ENCODE measurements at regions not wholly inside any gene's neighbourhood (a gene's known extent, or its start where the extent isn't known, plus 50 kb on each side); places are given as distances from the start of the nearest gene placed in this dataset.

GRCh38 chr14:101131451-101131916, 228.0 kb upstream of the RTL1 start:
- no peak overlapping the region for H3K27ac ChIP-seq (ENCODE audit: low read depth, low read length)
- 38 to 63% (median 60%) methylated on average over 7 of the region's 7 CpGs for WGBS, 3 donors

DNA sequence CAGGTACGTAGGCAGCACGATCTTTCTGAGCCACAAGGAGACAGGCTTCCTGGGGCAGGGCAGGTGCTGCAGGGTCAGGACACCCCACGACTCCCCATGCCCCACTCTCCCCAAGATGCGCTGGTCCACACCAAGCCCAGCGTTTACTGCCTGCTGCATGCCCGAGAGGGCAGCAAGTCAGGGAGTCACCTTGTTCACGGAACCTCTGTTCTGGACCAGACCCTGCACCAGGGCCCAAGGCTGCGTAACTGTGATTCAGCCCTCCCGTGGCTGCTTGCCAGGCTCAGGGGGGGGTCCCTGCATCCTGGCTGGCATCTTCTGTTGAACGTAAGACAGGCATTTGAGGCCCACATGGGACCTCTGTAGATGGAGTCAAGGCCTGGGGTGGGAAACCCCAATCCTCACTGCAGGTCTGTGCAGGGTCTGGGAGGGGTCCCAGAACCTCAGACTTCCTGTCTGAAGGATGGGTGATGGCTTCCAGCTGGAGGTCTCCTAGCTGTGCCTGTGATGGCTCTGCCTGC, 228.6 kb upstream of the RTL1 start:
- H3K27ac ChIP-seq (ENCODE audit: low read depth, low read length): no peak overlapping the region
- 67 to 81% (median 76%) methylated on average over 10 of the region's 10 CpGs for WGBS, 3 donors

DNA sequence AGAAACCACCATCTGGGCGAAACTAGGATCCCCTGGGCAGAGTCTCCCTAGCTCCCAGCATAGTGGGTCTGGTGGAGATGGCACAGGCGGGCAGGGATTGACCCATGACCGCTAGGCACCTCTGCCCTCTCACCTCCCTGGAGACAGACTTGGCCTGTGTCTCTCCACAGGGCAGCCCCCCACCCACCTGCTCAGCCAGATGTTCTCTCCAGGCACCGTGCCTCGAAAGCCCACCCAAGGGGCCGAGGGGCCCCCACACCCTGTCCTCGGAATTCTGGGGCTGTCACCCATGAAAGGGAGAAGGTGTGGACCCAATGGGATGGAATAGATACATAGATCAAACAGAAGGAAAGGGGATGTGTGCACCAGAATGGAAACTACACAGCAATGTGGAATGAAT, 229.1 kb upstream of the RTL1 start:
- WGBS, 3 donors: 59 to 79% (median 78%) methylated on average over 7 of the region's 7 CpGs
- H3K27ac ChIP-seq (ENCODE audit: low read depth, low read length): no peak overlapping the region

GRCh38 chr14:101133068-101133467, 229.5 kb upstream of the RTL1 start:
- WGBS, 3 donors: 82 to 89% (median 84%) methylated on average over 8 of the region's 8 CpGs
- H3K27ac ChIP-seq (ENCODE audit: low read depth, low read length): no peak overlapping the region

GRCh38 chr14:101134161-101134631, 230.7 kb upstream of the RTL1 start:
- no peak overlapping the region for H3K27ac ChIP-seq (ENCODE audit: low read depth, low read length)
- 71 to 83% (median 74%) methylated on average over 12 of the region's 12 CpGs for WGBS, 3 donors

- H3K27ac ChIP-seq (ENCODE audit: low read depth, low read length): no peak overlapping the region
- WGBS, 3 donors: 43 to 59% (median 56%) methylated on average over 13 of the region's 13 CpGs
Observed at GRCh38 chr14:101134851-101135433, 231.4 kb upstream of the RTL1 start.

GRCh38 chr14:101135796-101136742, 232.5 kb upstream of the RTL1 start:
- 78 to 83% (median 80%) methylated on average over 10 of the region's 10 CpGs for WGBS, 3 donors
- H3K27ac ChIP-seq (ENCODE audit: low read depth, low read length): no peak overlapping the region

DNA sequence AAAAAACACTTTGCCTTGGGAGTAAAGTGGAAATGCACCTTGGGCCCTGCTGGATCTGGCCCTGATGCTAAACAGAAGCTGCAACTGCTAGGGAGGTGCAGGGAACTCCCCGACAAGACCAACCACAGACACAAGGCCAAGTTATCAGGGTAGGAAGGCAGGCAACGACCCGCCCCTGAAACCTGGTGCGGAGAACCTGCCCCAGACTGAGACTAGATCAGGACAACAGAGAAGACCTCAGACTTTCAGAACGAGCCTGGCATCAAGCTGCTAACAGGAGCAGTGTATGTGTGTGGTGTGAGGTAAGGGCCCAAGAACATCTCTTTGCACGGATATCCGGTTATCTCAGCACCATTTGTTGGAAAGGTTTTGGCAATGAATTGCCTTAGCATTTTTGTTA, 233.7 kb upstream of the RTL1 start:
- no peak overlapping the region for H3K27ac ChIP-seq (ENCODE audit: low read depth, low read length)
- WGBS, 3 donors: 88 to 92% (median 91%) methylated on average over 7 of the region's 7 CpGs

DNA sequence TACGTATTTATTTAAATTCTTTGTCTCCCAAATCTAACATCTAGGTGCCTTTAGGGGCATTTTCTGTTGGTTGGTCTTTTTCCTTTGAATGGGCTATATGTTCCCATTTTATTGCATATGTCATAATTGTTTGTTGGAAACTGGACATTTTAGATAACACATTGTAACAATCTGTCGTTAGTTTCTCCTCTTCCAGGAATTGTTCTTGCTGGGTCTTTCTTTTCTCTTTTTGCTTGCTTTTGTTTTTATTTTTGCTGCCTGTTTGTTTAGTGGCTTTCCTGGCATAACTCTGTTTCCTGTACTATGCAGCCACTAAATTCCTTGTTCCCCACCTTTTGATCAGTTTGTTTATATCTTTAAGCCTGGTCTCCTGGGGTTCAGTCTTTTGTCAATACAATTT, 244.3 kb upstream of the RTL1 start:
- no peak overlapping the region for H3K27ac ChIP-seq (ENCODE audit: low read depth, low read length)
- 70 to 81% (median 73%) methylated on average over 2 of the region's 2 CpGs for WGBS, 3 donors

GRCh38 chr14:101150039-101150610, 246.6 kb upstream of the RTL1 start:
- H3K27ac ChIP-seq (ENCODE audit: low read depth, low read length): no peak overlapping the region
- WGBS, 3 donors: 67 to 83% (median 71%) methylated on average over 4 to 6 of the region's 6 CpGs

- no peak overlapping the region for H3K27ac ChIP-seq (ENCODE audit: low read depth, low read length)
- WGBS, 3 donors: 59 to 74% (median 62%) methylated on average over 28 of the region's 28 CpGs
Observed at GRCh38 chr14:101151226-101151926, 247.9 kb upstream of the RTL1 start.

- H3K27ac ChIP-seq (ENCODE audit: low read depth, low read length): no peak overlapping the region
- 68 to 89% (median 75%) methylated on average over 18 of the region's 18 CpGs for WGBS, 3 donors
Observed at GRCh38 chr14:101151927-101152305, 248.4 kb upstream of the RTL1 start.

GRCh38 chr14:101152855-101153254, 249.3 kb upstream of the RTL1 start:
- 78 to 88% (median 81%) methylated on average over 8 of the region's 8 CpGs for WGBS, 3 donors

DNA sequence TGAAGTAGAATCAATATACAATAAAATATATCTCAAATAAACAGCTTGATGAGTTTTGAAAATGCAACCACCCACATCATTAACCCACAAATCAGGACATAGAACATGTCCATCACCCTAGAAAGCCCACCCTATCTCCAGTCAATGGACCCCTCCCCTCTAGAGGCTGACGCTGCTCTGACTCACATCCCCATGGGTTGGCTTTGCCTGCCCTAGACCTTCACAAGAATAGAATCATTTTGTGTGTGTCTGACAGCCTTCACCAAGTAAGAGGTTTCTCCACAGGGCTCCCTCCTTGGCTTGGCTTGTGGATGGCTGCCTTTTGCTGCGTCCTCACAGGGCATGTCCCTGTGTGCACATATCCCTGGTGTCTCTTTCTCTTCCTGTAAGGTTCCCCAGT, 250.2 kb upstream of the RTL1 start:
- WGBS, 3 donors: 85 to 92% (median 91%) methylated on average over 2 of the region's 2 CpGs
- no peak overlapping the region for H3K27ac ChIP-seq (ENCODE audit: low read depth, low read length)

More at GRCh38 chr14:101152855-101153254, 249.3 kb upstream of the RTL1 start:
- no peak overlapping the region for H3K27ac ChIP-seq (ENCODE audit: low read depth, low read length)

- no peak overlapping the region for H3K27ac ChIP-seq (ENCODE audit: low read depth, low read length)
- WGBS, 3 donors: 45 to 78% (median 53%) methylated on average over 4 of the region's 4 CpGs
Observed at GRCh38 chr14:101155575-101155974, 252.1 kb upstream of the RTL1 start.

GRCh38 chr14:101167428-101167827, 263.9 kb upstream of the RTL1 start:
- whole genome bisulfite sequencing, 3 donors: 62 to 77% (median 75%) methylated on average over 3 of the region's 3 CpGs
- no peak overlapping the region for H3K27ac ChIP-seq (ENCODE audit: low read depth, low read length)

- no peak overlapping the region for H3K27ac ChIP-seq (ENCODE audit: low read depth, low read length)
- WGBS, 3 donors: 64 to 74% (median 73%) methylated on average over 8 of the region's 8 CpGs
Observed at GRCh38 chr14:101169267-101169666, 265.7 kb upstream of the RTL1 start.

- whole genome bisulfite sequencing, 3 donors: 71 to 88% (median 85%) methylated on average over 5 of the region's 5 CpGs
- H3K27ac ChIP-seq (ENCODE audit: low read depth, low read length): no peak overlapping the region
Observed at GRCh38 chr14:101171650-101172049, 268.1 kb upstream of the RTL1 start.

All from adipose tissue (tissue), 3 donors.